Type B pancreatic cell (in vitro differentiated cells): ENCODE measurements at regions not wholly inside any gene's neighbourhood (a gene's known extent, or its start where the extent isn't known, plus 50 kb on each side); places are given as distances from the start of the nearest gene placed in this dataset.

ENCODE experiments used
- DNase-seq: peaks from one replicate; pipeline ENCODE4 v3.0.0; 2021; ENCODE audit warnings: mixed read lengths; ENCODE audit not compliant: unreplicated experiment; ENCODE audit errors: extremely low spot score
- H3K27ac Mint-ChIP-seq: 2 replicates; pipeline ENCODE4 v1.8.0; 2021; ENCODE audit warnings: mild to moderate bottlenecking, mixed read lengths
- H3K27me3 Mint-ChIP-seq: 2 replicates; pipeline ENCODE4 v1.8.0; 2021; ENCODE audit warnings: mixed read lengths
- H3K36me3 Mint-ChIP-seq: 2 replicates; pipeline ENCODE4 v1.8.0; 2021; ENCODE audit warnings: mixed read lengths
- H3K4me1 Mint-ChIP-seq: one replicate; pipeline ENCODE4 v1.8.0; 2021; ENCODE audit warnings: mixed read lengths; ENCODE audit not compliant: unreplicated experiment
- H3K4me3 Mint-ChIP-seq: 2 replicates; pipeline ENCODE4 v1.8.0; 2021; ENCODE audit warnings: mild to moderate bottlenecking, mixed read lengths
- H3K9me3 Mint-ChIP-seq: 2 replicates; pipeline ENCODE4 v1.8.0; 2021; ENCODE audit warnings: mixed read lengths
- CTCF ChIP-seq: fragments of 200-600 bp; sonication (generic); conservative IDR thresholded peaks from 2 replicates; pipeline ENCODE4 v1.5.0; 2021; ENCODE audit warnings: antibody characterized with exemption, mild to moderate bottlenecking

GRCh38 chr12:94025068-94025467 lies 123.3 kb upstream of the PLXNC1 start:
- no peak overlapping the region for H3K27ac Mint-ChIP-seq
- no peak for DNase-seq
- H3K4me1 Mint-ChIP-seq, result no peaks in the 10 kb centered on the region

GRCh38 chr12:94025756-94026155 lies 122.6 kb upstream of the PLXNC1 start:
- no peaks in the 10 kb centered on the region for H3K27me3 Mint-ChIP-seq
- peaks cover 14% of the 10 kb centered on the region for H3K9me3 Mint-ChIP-seq
- TF ChIP-seq CTCF, result no peak
- H3K36me3 Mint-ChIP-seq, result no peaks in the 10 kb centered on the region
- H3K27ac Mint-ChIP-seq, result no peak overlapping the region
- no peaks in the 10 kb centered on the region for H3K4me1 Mint-ChIP-seq
- no peak for DNase-seq
- no peak overlapping the region for H3K4me3 Mint-ChIP-seq

More at GRCh38 chr12:94025068-94025467, 123.3 kb upstream of the PLXNC1 start:
- Mint-ChIP-seq H3K36me3 (no peaks in the 10 kb centered on the region), H3K27me3 (no peaks in the 10 kb centered on the region), H3K4me3 (no peak overlapping the region), H3K9me3 (peaks cover 14% of the 10 kb centered on the region)
- TF ChIP-seq CTCF, result no peak

- Mint-ChIP-seq H3K4me1 (no peaks in the 10 kb centered on the region), H3K27ac (no peak overlapping the region), H3K4me3 (no peak overlapping the region), H3K36me3 (no peaks in the 10 kb centered on the region), H3K27me3 (no peaks in the 10 kb centered on the region), H3K9me3 (peaks cover 17% of the 10 kb centered on the region)
- no peak for TF ChIP-seq CTCF
- DNase-seq, result no peak
Observed at GRCh38 chr12:94026596-94026995, 121.8 kb upstream of the PLXNC1 start.

- no peak for TF ChIP-seq CTCF
- Mint-ChIP-seq H3K9me3 (peaks cover 12% of the 10 kb centered on the region), H3K4me1 (no peaks in the 10 kb centered on the region)
Observed at GRCh38 chr12:94027561-94027960, 120.8 kb upstream of the PLXNC1 start.

GRCh38 chr12:94031763-94032162 lies 116.6 kb upstream of the PLXNC1 start:
- no peak for DNase-seq
- H3K4me3 Mint-ChIP-seq, result no peak overlapping the region
- H3K36me3 Mint-ChIP-seq, result no peaks in the 10 kb centered on the region
- no peak overlapping the region for H3K27ac Mint-ChIP-seq
- peaks cover 8% of the 10 kb centered on the region for H3K9me3 Mint-ChIP-seq
- no peaks in the 10 kb centered on the region for H3K27me3 Mint-ChIP-seq
- H3K4me1 Mint-ChIP-seq, result peaks cover 6% of the 10 kb centered on the region
- no peak for TF ChIP-seq CTCF

More at GRCh38 chr12:94027561-94027960, 120.8 kb upstream of the PLXNC1 start:
- no peaks in the 10 kb centered on the region for H3K27me3 Mint-ChIP-seq
- H3K27ac Mint-ChIP-seq, result no peak overlapping the region
- DNase-seq, result no peak
- no peaks in the 10 kb centered on the region for H3K36me3 Mint-ChIP-seq
- H3K4me3 Mint-ChIP-seq, result no peak overlapping the region

DNA sequence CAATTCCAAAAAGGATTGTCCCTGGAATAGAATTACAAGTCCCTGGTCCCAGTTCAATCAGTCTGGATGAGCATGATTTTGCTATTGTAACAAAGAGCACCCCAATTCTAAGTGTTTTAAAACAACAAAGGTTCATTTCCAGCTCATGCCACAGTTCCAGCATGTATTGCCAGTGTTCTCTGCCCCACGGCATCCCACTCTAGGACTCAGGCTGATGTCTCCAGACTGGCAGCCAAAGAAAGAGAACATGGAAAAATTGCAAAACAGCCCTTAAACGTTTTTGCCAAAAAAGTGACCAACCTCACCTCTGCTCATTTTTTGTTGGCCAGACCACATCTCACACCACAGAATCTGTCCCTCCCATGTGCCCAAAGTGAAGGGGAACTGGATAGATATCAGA lies 116.0 kb upstream of the PLXNC1 start:
- DNase-seq, result no peak
- Mint-ChIP-seq H3K27me3 (no peaks in the 10 kb centered on the region), H3K4me3 (no peak overlapping the region), H3K4me1 (peaks cover 6% of the 10 kb centered on the region), H3K9me3 (peaks cover 8% of the 10 kb centered on the region), H3K27ac (no peak overlapping the region), H3K36me3 (no peaks in the 10 kb centered on the region)
- TF ChIP-seq CTCF, result no peak
